ENCODE measurements at regions not wholly inside any gene's neighbourhood (a gene's known extent, or its start where the extent isn't known, plus 50 kb on each side); places are given as distances from the start of the nearest gene placed in this dataset.
A peak's percentile ranks its signal among the peaks of the same experiment; 100 is the strongest.

- Mint-ChIP-seq H3K9me3 (ENCODE audit: unreplicated experiment) (peaks cover 12% of the 10 kb centered on the region), H3K36me3 (ENCODE audit: low read depth, unreplicated experiment) (no peaks in the 10 kb centered on the region), H3K4me3 (ENCODE audit: unreplicated experiment) (no peak overlapping the region), H3K27ac (ENCODE audit: unreplicated experiment) (no peak overlapping the region), H3K4me1 (ENCODE audit: unreplicated experiment) (no peaks in the 10 kb centered on the region), H3K27me3 (ENCODE audit: unreplicated experiment) (no peaks in the 10 kb centered on the region)
- no peak for DNase-seq (ENCODE audit: low spot score)
- TF ChIP-seq CTCF (IDR thresholded peaks at IDR 0.05; ENCODE audit: unreplicated experiment), result no peak
Observed at GRCh38 chr15:46061002-46061401, 426.2 kb downstream of the SQOR start.

GRCh38 chr15:46077220-46077619, 442.4 kb downstream of the SQOR start:
- TF ChIP-seq CTCF (IDR thresholded peaks at IDR 0.05; ENCODE audit: unreplicated experiment), result no peak
- no peak overlapping the region for H3K27ac Mint-ChIP-seq (ENCODE audit: unreplicated experiment)
- H3K4me3 Mint-ChIP-seq (ENCODE audit: unreplicated experiment), result no peak overlapping the region
- H3K9me3 Mint-ChIP-seq (ENCODE audit: unreplicated experiment), result peaks cover 17% of the 10 kb centered on the region
- H3K27me3 Mint-ChIP-seq (ENCODE audit: unreplicated experiment), result peaks cover 2% of the 10 kb centered on the region
- DNase-seq (ENCODE audit: low spot score), result no peak
- no peaks in the 10 kb centered on the region for H3K4me1 Mint-ChIP-seq (ENCODE audit: unreplicated experiment)
- peaks cover 5% of the 10 kb centered on the region for H3K36me3 Mint-ChIP-seq (ENCODE audit: low read depth, unreplicated experiment)

GRCh38 chr15:46079046-46079445, 444.2 kb downstream of the SQOR start:
- DNase-seq (ENCODE audit: low spot score), result no peak
- peaks cover 5% of the 10 kb centered on the region for H3K36me3 Mint-ChIP-seq (ENCODE audit: low read depth, unreplicated experiment)
- no peak for TF ChIP-seq CTCF (IDR thresholded peaks at IDR 0.05; ENCODE audit: unreplicated experiment)

GRCh38 chr15:46080016-46080415, 445.2 kb downstream of the SQOR start:
- no peak for TF ChIP-seq CTCF (IDR thresholded peaks at IDR 0.05; ENCODE audit: unreplicated experiment)
- no peaks in the 10 kb centered on the region for H3K4me1 Mint-ChIP-seq (ENCODE audit: unreplicated experiment)
- H3K4me3 Mint-ChIP-seq (ENCODE audit: unreplicated experiment), result no peak overlapping the region
- H3K27ac Mint-ChIP-seq (ENCODE audit: unreplicated experiment), result no peak overlapping the region
- peaks cover 5% of the 10 kb centered on the region for H3K36me3 Mint-ChIP-seq (ENCODE audit: low read depth, unreplicated experiment)
- H3K27me3 Mint-ChIP-seq (ENCODE audit: unreplicated experiment), result peaks cover 2% of the 10 kb centered on the region
- H3K9me3 Mint-ChIP-seq (ENCODE audit: unreplicated experiment), result peaks cover 17% of the 10 kb centered on the region
- no peak for DNase-seq (ENCODE audit: low spot score)

More at GRCh38 chr15:46079046-46079445, 444.2 kb downstream of the SQOR start:
- H3K4me3 Mint-ChIP-seq (ENCODE audit: unreplicated experiment), result no peak overlapping the region
- H3K9me3 Mint-ChIP-seq (ENCODE audit: unreplicated experiment), result peaks cover 17% of the 10 kb centered on the region
- H3K27ac Mint-ChIP-seq (ENCODE audit: unreplicated experiment), result no peak overlapping the region
- peaks cover 2% of the 10 kb centered on the region for H3K27me3 Mint-ChIP-seq (ENCODE audit: unreplicated experiment)
- no peaks in the 10 kb centered on the region for H3K4me1 Mint-ChIP-seq (ENCODE audit: unreplicated experiment)

- Mint-ChIP-seq H3K4me1 (ENCODE audit: unreplicated experiment) (no peaks in the 10 kb centered on the region), H3K36me3 (ENCODE audit: low read depth, unreplicated experiment) (no peaks in the 10 kb centered on the region), H3K27ac (ENCODE audit: unreplicated experiment) (peak overlapping the region; percentile 41), H3K4me3 (ENCODE audit: unreplicated experiment) (no peak overlapping the region), H3K9me3 (ENCODE audit: unreplicated experiment) (no peaks in the 10 kb centered on the region), H3K27me3 (ENCODE audit: unreplicated experiment) (no peaks in the 10 kb centered on the region)
- DNase-seq (ENCODE audit: low spot score), result no peak
- TF ChIP-seq CTCF (IDR thresholded peaks at IDR 0.05; ENCODE audit: unreplicated experiment), result no peak
Observed at GRCh38 chr15:46088486-46089445, 453.9 kb downstream of the SQOR start.

All from endothelial cell (in vitro differentiated cells).